ENCODE measurements at regions not wholly inside any gene's neighbourhood (a gene's known extent, or its start where the extent isn't known, plus 50 kb on each side); places are given as distances from the start of the nearest gene placed in this dataset.
A peak's percentile ranks its signal among the peaks of the same experiment; 100 is the strongest.

DNA sequence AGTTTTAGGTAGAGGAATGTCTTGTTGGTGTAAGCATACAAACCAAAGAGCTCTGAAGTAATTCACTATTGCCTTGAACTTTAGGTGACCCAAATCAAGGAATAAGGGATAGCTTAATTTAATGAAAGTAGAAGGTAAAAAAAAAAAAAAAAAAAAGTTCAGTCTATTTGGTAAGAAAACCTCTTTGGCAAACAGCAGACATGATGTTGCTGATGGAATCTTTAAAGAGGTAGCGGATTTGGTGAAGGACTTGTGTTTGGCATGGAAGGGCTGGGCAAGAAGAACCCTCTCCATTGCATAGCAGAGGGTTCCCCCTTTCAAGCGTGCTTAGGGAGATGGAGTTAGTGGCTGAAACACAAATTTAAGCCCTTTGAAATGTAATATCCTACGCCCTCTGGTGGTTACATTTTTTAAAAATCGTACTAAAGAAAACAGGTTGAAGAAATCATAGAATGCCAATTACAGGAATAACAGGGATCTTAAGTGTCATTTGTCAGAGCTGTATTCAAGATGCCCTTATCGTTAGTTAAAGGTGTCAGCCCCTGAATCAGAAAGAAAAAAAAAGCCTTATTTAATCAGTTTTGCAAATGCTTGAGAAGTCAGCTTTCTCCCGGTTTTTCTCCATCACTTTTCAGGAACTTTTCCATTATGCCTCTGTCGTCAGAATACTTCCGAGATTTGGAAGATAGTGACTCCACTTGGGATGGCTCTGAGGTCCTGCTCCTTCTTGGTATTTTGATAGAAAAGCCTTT lies 383.1 kb downstream of the KCNJ2 start:
- H3K27ac ChIP-seq = no peak overlapping the region
- no peaks in the 10 kb centered on the region for H3K36me3 ChIP-seq
- peak; percentile 10 for DNase-seq (ENCODE audit: low spot score)
- intact Hi-C loops (cut with DNase I) = loop anchor here (5.0 kb wide), 2 partner anchors 985 to 1025 kb away; no protein-coding TSS in a partner anchor
- H3K4me1 ChIP-seq (replicated peaks) = no peaks in the 10 kb centered on the region
- H3K9me3 ChIP-seq = no peaks in the 10 kb centered on the region
- H3K27me3 ChIP-seq (replicated peaks; ENCODE audit: insufficient read depth) = no peaks in the 10 kb centered on the region
- no peak overlapping the region for H3K4me3 ChIP-seq
- 25% methylated on average over 8 of the region's 8 CpGs for WGBS
- no peak for TF ChIP-seq POLR2A (IDR thresholded peaks at IDR 0.05)
- TF ChIP-seq, protein P1, sequence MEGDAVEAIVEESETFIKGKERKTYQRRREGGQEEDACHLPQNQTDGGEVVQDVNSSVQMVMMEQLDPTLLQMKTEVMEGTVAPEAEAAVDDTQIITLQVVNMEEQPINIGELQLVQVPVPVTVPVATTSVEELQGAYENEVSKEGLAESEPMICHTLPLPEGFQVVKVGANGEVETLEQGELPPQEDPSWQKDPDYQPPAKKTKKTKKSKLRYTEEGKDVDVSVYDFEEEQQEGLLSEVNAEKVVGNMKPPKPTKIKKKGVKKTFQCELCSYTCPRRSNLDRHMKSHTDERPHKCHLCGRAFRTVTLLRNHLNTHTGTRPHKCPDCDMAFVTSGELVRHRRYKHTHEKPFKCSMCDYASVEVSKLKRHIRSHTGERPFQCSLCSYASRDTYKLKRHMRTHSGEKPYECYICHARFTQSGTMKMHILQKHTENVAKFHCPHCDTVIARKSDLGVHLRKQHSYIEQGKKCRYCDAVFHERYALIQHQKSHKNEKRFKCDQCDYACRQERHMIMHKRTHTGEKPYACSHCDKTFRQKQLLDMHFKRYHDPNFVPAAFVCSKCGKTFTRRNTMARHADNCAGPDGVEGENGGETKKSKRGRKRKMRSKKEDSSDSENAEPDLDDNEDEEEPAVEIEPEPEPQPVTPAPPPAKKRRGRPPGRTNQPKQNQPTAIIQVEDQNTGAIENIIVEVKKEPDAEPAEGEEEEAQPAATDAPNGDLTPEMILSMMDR (IDR thresholded peaks at IDR 0.05) = peak in 3 of 4 experiments; percentile 63 to 74 (median 64)

DNA sequence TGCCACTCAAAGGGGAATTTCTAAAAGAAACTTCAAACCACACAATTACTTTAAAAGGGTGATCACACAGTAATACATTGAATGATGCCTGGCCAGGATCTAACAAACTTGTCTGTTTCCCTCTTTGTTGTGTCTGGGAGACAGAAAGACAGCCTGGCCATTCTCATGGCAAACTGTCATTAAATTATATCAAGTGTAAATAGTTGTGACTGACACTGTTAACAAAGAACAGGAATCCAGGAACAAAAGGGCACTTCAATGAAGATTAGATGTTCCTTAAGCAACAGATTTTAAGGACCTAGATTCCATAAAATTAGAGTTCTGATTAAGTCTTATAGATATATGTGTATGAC lies 383.6 kb downstream of the KCNJ2 start:
- intact Hi-C loops (cut with DNase I) = loop anchor here (5.0 kb wide), 2 partner anchors 986 to 1026 kb away; no protein-coding TSS in a partner anchor
- no peak for DNase-seq (ENCODE audit: low spot score)
- H3K4me1 ChIP-seq (replicated peaks) = no peaks in the 10 kb centered on the region

DNA sequence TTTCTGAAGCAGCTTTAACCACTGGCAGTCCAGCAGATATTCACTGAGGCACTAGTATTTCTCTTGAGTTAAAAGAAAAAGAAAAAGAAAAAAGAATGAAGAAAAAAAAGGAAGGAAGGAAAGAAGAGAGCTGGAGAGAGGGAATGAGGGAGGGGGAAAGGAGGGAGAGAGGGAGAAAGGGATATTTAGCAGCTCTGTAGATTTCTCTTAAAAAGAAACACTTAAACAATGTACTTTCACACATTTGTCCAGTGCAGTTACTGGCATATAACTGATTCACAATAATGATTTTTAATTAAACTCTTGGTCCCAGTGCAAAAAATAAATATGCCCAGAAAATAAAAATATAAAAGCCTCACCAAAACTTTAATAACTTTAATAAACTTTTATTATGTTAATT lies 386.4 kb downstream of the KCNJ2 start:
- intact Hi-C loops (cut with DNase I) = no loop called here
- no peak overlapping the region for H3K27ac ChIP-seq
- H3K4me1 ChIP-seq (replicated peaks) = no peaks in the 10 kb centered on the region
- no peaks in the 10 kb centered on the region for H3K9me3 ChIP-seq
- no peaks in the 10 kb centered on the region for H3K27me3 ChIP-seq (replicated peaks; ENCODE audit: insufficient read depth)
- DNase-seq (ENCODE audit: low spot score) = no peak
- no peak overlapping the region for H3K4me3 ChIP-seq
- TF ChIP-seq POLR2AphosphoS5 (IDR thresholded peaks at IDR 0.05) (no peak), POLR2A (IDR thresholded peaks at IDR 0.05) (no peak)
- TF ChIP-seq, protein P1 (IDR thresholded peaks at IDR 0.05) = no peak
- H3K36me3 ChIP-seq = no peaks in the 10 kb centered on the region

More for the DNA sequence above, 383.6 kb downstream of the KCNJ2 start:
- Histone ChIP-seq H3K36me3 (no peaks in the 10 kb centered on the region), H3K27me3 (replicated peaks; ENCODE audit: insufficient read depth) (no peaks in the 10 kb centered on the region), H3K9me3 (no peaks in the 10 kb centered on the region), H3K4me3 (no peak overlapping the region), H3K27ac (no peak overlapping the region)
- TF ChIP-seq, protein P1 (IDR thresholded peaks at IDR 0.05) = no peak
- no peak for TF ChIP-seq POLR2A (IDR thresholded peaks at IDR 0.05)
- TF ChIP-seq POLR2AphosphoS5 (IDR thresholded peaks at IDR 0.05) = no peak

DNA sequence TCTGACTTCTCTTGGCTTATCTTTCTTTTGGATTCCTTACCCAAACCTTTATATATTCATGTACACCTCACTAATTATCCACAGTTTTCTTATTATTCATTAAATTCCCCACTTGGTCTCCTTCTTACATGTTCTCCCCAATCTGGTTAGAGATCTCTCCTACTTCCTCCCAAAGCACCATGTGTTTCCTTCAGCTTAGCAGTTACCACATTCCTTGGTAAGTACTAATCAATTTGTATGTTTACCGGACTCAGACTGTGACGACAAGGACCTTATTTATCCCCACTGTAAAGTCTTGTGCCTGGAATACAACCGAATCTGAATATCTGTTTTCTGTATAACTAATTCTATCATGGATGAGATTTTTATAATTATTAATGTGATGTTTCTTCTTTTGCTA lies 389.5 kb downstream of the KCNJ2 start:
- Histone ChIP-seq H3K9me3 (no peaks in the 10 kb centered on the region), H3K27ac (no peak overlapping the region), H3K27me3 (replicated peaks; ENCODE audit: insufficient read depth) (no peaks in the 10 kb centered on the region), H3K36me3 (no peaks in the 10 kb centered on the region), H3K4me3 (no peak overlapping the region), H3K4me1 (replicated peaks) (no peaks in the 10 kb centered on the region)
- TF ChIP-seq POLR2AphosphoS5 (IDR thresholded peaks at IDR 0.05) (no peak), POLR2A (IDR thresholded peaks at IDR 0.05) (no peak)
- TF ChIP-seq, protein P1 (IDR thresholded peaks at IDR 0.05) = no peak
- DNase-seq (ENCODE audit: low spot score) = no peak
- WGBS = 71% methylated on average over 3 of the region's 3 CpGs
- intact Hi-C loops (cut with DNase I) = no loop called here

DNA sequence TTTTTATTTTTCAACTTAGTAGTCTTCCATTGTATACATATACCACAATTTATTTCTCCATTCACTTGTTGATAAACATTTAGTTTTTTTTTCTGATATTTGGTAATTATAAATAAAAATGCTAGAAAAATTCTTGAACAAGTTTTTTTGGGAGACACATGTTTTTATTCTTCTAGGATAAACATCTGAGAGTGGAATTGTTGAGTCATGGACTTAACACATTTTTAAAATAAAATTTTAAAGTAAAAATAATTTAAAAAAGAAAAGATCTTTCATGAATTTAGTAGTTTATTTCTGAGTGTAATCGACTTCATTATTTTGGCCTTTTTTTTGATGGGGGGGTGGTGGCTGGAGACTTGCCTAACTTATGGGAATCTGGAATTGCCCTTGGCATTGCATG lies 391.1 kb downstream of the KCNJ2 start:
- intact Hi-C loops (cut with DNase I) = no loop called here
- Histone ChIP-seq H3K4me3 (no peak overlapping the region), H3K27ac (no peak overlapping the region), H3K4me1 (replicated peaks) (no peaks in the 10 kb centered on the region), H3K36me3 (no peaks in the 10 kb centered on the region), H3K27me3 (replicated peaks; ENCODE audit: insufficient read depth) (no peaks in the 10 kb centered on the region), H3K9me3 (no peaks in the 10 kb centered on the region)
- 76% methylated on average over 1 of the region's 1 CpG for WGBS
- TF ChIP-seq POLR2AphosphoS5 (IDR thresholded peaks at IDR 0.05) = no peak
- no peak for TF ChIP-seq POLR2A (IDR thresholded peaks at IDR 0.05)
- TF ChIP-seq, protein P1 (IDR thresholded peaks at IDR 0.05) = no peak
- no peak for DNase-seq (ENCODE audit: low spot score)
